PC-3 (cell line): ENCODE measurements at regions not wholly inside any gene's neighbourhood (a gene's known extent, or its start where the extent isn't known, plus 50 kb on each side); places are given as distances from the start of the nearest gene placed in this dataset.

Experiments used
- EZH2 ChIP-seq: fragments of 300-600 bp; sonication (generic); IDR thresholded peaks from one replicate; pipeline ENCODE4 v1.6.1; 2017; ENCODE audit warnings: antibody characterized with exemption, mild to moderate bottlenecking, low read length; ENCODE audit not compliant: unreplicated experiment
- TF ChIP-seq, protein P1 (sequence below): fragments of 300-600 bp; sonication (generic); conservative IDR thresholded peaks from 2 replicates; pipeline ENCODE4 v1.5.1; 2017; ENCODE audit warnings: antibody characterized with exemption, low read depth, mild to moderate bottlenecking, low read length

DNA sequence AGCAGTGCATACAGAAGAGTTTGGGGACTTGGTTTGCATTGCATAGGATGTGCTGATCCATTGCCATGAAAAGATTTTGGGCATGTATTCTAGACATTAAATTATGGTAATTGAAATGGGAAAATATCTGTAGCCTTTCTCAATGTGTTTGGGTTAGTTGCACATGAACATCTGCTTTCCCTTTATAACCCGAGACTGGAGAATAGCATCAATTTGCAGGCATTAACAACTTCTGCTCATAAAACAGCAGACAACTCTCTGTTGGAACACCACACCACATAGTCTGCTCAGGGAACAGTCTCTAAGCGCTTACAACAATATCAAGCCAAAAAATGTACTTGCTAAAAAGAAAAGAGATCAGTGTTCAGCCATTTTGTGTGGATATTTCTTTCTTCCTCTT lies 1391.1 kb upstream of the LRRTM3 start:
- TF ChIP-seq, protein P1, sequence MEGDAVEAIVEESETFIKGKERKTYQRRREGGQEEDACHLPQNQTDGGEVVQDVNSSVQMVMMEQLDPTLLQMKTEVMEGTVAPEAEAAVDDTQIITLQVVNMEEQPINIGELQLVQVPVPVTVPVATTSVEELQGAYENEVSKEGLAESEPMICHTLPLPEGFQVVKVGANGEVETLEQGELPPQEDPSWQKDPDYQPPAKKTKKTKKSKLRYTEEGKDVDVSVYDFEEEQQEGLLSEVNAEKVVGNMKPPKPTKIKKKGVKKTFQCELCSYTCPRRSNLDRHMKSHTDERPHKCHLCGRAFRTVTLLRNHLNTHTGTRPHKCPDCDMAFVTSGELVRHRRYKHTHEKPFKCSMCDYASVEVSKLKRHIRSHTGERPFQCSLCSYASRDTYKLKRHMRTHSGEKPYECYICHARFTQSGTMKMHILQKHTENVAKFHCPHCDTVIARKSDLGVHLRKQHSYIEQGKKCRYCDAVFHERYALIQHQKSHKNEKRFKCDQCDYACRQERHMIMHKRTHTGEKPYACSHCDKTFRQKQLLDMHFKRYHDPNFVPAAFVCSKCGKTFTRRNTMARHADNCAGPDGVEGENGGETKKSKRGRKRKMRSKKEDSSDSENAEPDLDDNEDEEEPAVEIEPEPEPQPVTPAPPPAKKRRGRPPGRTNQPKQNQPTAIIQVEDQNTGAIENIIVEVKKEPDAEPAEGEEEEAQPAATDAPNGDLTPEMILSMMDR = no peak
- TF ChIP-seq EZH2 = no peak
